Gastroesophageal sphincter (tissue), 3 donors: ENCODE measurements at regions not wholly inside any gene's neighbourhood (a gene's known extent, or its start where the extent isn't known, plus 50 kb on each side); places are given as distances from the start of the nearest gene placed in this dataset.

Experiments
- EP300 ChIP-seq: sonication (generic); formaldehyde crosslinking; IDR thresholded peaks from one replicate; pipeline ENCODE4 v1.6.1; 2017; ENCODE audit warnings: antibody characterized with exemption, mild to moderate bottlenecking
- POLR2A ChIP-seq, 2 donors: fragments of 450-650 bp; IDR thresholded peaks; one replicate each; pipeline ENCODE4 v1.6.1; 2017; ENCODE audit warnings: antibody characterized with exemption in 2 of 2, mild to moderate bottlenecking in 2 of 2, moderate library complexity in 1 of 2
- TF ChIP-seq, protein P1 (sequence below), 4 experiments: fragments of 200-600 bp in 2 of 4; fragments of 450-650 bp in 2 of 4; sonication (generic) in 1 of 4; IDR thresholded peaks; one replicate each; pipeline ENCODE4 v1.5.1; 2017 to 2019; ENCODE audit warnings: antibody characterized with exemption in 4 of 4, mild to moderate bottlenecking in 2 of 4, moderate library complexity in 2 of 4

DNA sequence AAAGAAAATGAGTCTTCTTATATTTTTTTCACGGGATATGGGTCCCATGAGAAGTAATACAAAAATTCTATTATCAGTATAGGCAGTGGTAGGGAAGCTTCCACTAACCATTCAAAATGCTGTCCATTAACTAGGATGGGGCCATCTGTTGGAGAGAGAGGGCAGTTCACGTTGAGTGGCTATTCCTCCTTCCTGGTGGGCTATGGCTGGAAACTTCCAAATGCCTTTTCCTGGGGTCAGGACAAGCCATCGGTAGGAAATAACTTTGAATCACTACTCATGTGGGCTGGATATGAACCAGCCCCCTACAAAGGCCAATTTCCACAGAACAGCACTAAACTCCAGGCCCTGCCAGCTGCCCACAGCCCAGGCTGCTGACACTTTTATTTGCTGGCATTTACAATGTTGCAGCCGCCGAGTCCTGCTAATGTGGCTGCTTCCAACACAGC is 156.1 kb upstream of the HNRNPA3 start:
- TF ChIP-seq, protein P1, sequence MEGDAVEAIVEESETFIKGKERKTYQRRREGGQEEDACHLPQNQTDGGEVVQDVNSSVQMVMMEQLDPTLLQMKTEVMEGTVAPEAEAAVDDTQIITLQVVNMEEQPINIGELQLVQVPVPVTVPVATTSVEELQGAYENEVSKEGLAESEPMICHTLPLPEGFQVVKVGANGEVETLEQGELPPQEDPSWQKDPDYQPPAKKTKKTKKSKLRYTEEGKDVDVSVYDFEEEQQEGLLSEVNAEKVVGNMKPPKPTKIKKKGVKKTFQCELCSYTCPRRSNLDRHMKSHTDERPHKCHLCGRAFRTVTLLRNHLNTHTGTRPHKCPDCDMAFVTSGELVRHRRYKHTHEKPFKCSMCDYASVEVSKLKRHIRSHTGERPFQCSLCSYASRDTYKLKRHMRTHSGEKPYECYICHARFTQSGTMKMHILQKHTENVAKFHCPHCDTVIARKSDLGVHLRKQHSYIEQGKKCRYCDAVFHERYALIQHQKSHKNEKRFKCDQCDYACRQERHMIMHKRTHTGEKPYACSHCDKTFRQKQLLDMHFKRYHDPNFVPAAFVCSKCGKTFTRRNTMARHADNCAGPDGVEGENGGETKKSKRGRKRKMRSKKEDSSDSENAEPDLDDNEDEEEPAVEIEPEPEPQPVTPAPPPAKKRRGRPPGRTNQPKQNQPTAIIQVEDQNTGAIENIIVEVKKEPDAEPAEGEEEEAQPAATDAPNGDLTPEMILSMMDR (IDR thresholded peaks at IDR 0.05): no peak
- TF ChIP-seq POLR2A (IDR thresholded peaks at IDR 0.05) (no peak), EP300 (no peak)
